WTC11 (cell line): ENCODE measurements at regions not wholly inside any gene's neighbourhood (a gene's known extent, or its start where the extent isn't known, plus 50 kb on each side); places are given as distances from the start of the nearest gene placed in this dataset.

Source experiments
- ATAC-seq: fragments of 200-7000 bp; cut with Tn5 transposase; 2 replicates; pipeline ENCODE4 v1.10.0; 2021; ENCODE audit warnings: mild to moderate bottlenecking, moderate library complexity
- CTCF ChIA-PET: fragments of 300-600 bp; sonication (Branson Sonifier 250); formaldehyde crosslinking; loops from one replicate; lab custom pipeline; 2021; ENCODE audit warnings: antibody characterized with exemption; lab: Charles Lee
- POLR2A ChIA-PET: fragments of 350-600 bp; sonication (Branson Sonifier 250); formaldehyde crosslinking; loops from one replicate; lab custom pipeline; 2021; ENCODE audit warnings: antibody characterized with exemption; lab: Charles Lee
- DNase-seq: peaks from one replicate; pipeline ENCODE4 v3.0.0; 2021; ENCODE audit warnings: low spot score
- H3K27ac Mint-ChIP-seq: 2 replicates; pipeline ENCODE4 v1.8.0; 2021; ENCODE audit warnings: mixed read lengths
- H3K27me3 Mint-ChIP-seq: 2 replicates; pipeline ENCODE4 v1.8.0; 2021; ENCODE audit warnings: low read depth, mild to moderate bottlenecking, moderate library complexity, mixed read lengths
- H3K36me3 Mint-ChIP-seq: 2 replicates; pipeline ENCODE4 v1.8.0; 2021; ENCODE audit warnings: mixed read lengths
- H3K4me1 Mint-ChIP-seq: 2 replicates; pipeline ENCODE4 v1.8.0; 2022; ENCODE audit warnings: mixed read lengths
- H3K4me3 Mint-ChIP-seq: 2 replicates; pipeline ENCODE4 v1.8.0; 2021; ENCODE audit warnings: mild to moderate bottlenecking, moderate library complexity, mixed read lengths
- H3K9me3 Mint-ChIP-seq: 2 replicates; pipeline ENCODE4 v1.8.0; 2021; ENCODE audit warnings: mixed read lengths
- E2F1 ChIP-seq: sonication (generic); formaldehyde crosslinking; IDR thresholded peaks from 2 replicates; pipeline ENCODE4 v1.8.0; 2022; ENCODE audit warnings: mild to moderate bottlenecking, missing genetic modification reagents
- ESRRA ChIP-seq: sonication (generic); formaldehyde crosslinking; IDR thresholded peaks from 2 replicates; pipeline ENCODE4 v1.8.1; 2022; ENCODE audit warnings: mild to moderate bottlenecking, missing genetic modification reagents, borderline replicate concordance
- ETV6 ChIP-seq: sonication (generic); formaldehyde crosslinking; IDR thresholded peaks from 2 replicates; pipeline ENCODE4 v1.8.1; 2022; ENCODE audit warnings: mild to moderate bottlenecking, missing genetic modification reagents
- FOXP1 ChIP-seq: sonication (generic); formaldehyde crosslinking; IDR thresholded peaks from 2 replicates; pipeline ENCODE4 v1.8.0; 2022; ENCODE audit warnings: missing genetic modification reagents, mild to moderate bottlenecking, moderate library complexity, borderline replicate concordance
- GABPB1 ChIP-seq: sonication (generic); formaldehyde crosslinking; IDR thresholded peaks from 2 replicates; pipeline ENCODE4 v1.8.1; 2023; ENCODE audit warnings: mild to moderate bottlenecking, missing genetic modification reagents
- NR1H2 ChIP-seq: sonication (generic); formaldehyde crosslinking; IDR thresholded peaks from 2 replicates; pipeline ENCODE4 v1.9.0; 2021; ENCODE audit warnings: mild to moderate bottlenecking, moderate library complexity, missing genetic modification reagents
- NR3C1 ChIP-seq: sonication (generic); formaldehyde crosslinking; conservative IDR thresholded peaks from 2 replicates; pipeline ENCODE4 v1.8.1; 2023; ENCODE audit warnings: low read depth, mild to moderate bottlenecking, missing genetic modification reagents
- RORB ChIP-seq: fragments of 250-450 bp; sonication (Bioruptor Pico); IDR thresholded peaks from 2 replicates; pipeline ENCODE4 v1.9.0; 2021; ENCODE audit warnings: mild to moderate bottlenecking
- STAT6 ChIP-seq: sonication (generic); formaldehyde crosslinking; conservative IDR thresholded peaks from 2 replicates; pipeline ENCODE4 v1.8.1; 2023; ENCODE audit warnings: mild to moderate bottlenecking, low read depth, missing genetic modification reagents, moderate library complexity
- ZNF219 ChIP-seq: sonication (generic); formaldehyde crosslinking; IDR thresholded peaks from 2 replicates; pipeline ENCODE4 v1.8.0; 2023; ENCODE audit warnings: missing genetic modification reagents, mild to moderate bottlenecking, borderline replicate concordance
- ZNF317 ChIP-seq: sonication (generic); formaldehyde crosslinking; IDR thresholded peaks from 2 replicates; pipeline ENCODE4 v1.8.1; 2023; ENCODE audit warnings: low read depth, mild to moderate bottlenecking, moderate library complexity, missing genetic modification reagents, borderline replicate concordance
- ZNF512 ChIP-seq: sonication (generic); formaldehyde crosslinking; IDR thresholded peaks from 2 replicates; pipeline ENCODE4 v1.8.1; 2022; ENCODE audit warnings: missing genetic modification reagents, borderline replicate concordance
- ZNF532 ChIP-seq: fragments of 250-450 bp; sonication (Bioruptor Pico); IDR thresholded peaks from 2 replicates; pipeline ENCODE4 v1.9.0; 2021; ENCODE audit warnings: mild to moderate bottlenecking, borderline replicate concordance
- ZNF671 ChIP-seq: fragments of 250-450 bp; sonication (Bioruptor Pico); IDR thresholded peaks from 2 replicates; pipeline ENCODE4 v1.8.0; 2021; ENCODE audit warnings: mild to moderate bottlenecking

GRCh38 chr9:97756991-97757390 is 59.9 kb upstream of the XPA start (continued):
- TF ChIP-seq E2F1 (CRISPR knock-in tag) = no peak
- no peak for TF ChIP-seq FOXP1 (CRISPR knock-in tag)
- no peak for TF ChIP-seq GABPB1 (CRISPR knock-in tag)
- TF ChIP-seq, all 79 proteins: peak for 0

GRCh38 chr9:97758334-97758916 is 61.3 kb upstream of the XPA start:
- no peak for ATAC-seq
- CTCF ChIA-PET = no interaction called here
- peaks cover 40% of the 10 kb centered on the region for H3K27me3 Mint-ChIP-seq

GRCh38 chr9:97759581-97760288 is 62.6 kb upstream of the XPA start:
- POLR2A ChIA-PET = no interaction called here
- Mint-ChIP-seq H3K9me3 (peaks cover 16% of the 10 kb centered on the region), H3K27ac (no peak overlapping the region), H3K36me3 (peaks cover 2% of the 10 kb centered on the region), H3K27me3 (peaks cover 39% of the 10 kb centered on the region), H3K4me3 (no peak overlapping the region), H3K4me1 (no peaks in the 10 kb centered on the region)
- CTCF ChIA-PET = no interaction called here
- no peak for DNase-seq
- no peak for TF ChIP-seq ZNF219
- ATAC-seq = no peak

More at GRCh38 chr9:97758334-97758916, 61.3 kb upstream of the XPA start:
- peaks cover 28% of the 10 kb centered on the region for H3K9me3 Mint-ChIP-seq
- TF ChIP-seq RORB (CRISPR knock-in tag) (no peak), E2F1 (CRISPR knock-in tag) (no peak), ZNF317 (CRISPR knock-in tag) (no peak), ETV6 (CRISPR knock-in tag) (no peak)
- TF ChIP-seq, all 79 proteins: peak for 0
- Mint-ChIP-seq H3K4me1 (no peaks in the 10 kb centered on the region), H3K36me3 (peaks cover 6% of the 10 kb centered on the region), H3K4me3 (no peak overlapping the region), H3K27ac (no peak overlapping the region)
- POLR2A ChIA-PET = no interaction called here
- DNase-seq = no peak

- ATAC-seq (no peak), DNase-seq (no peak)
- no peak overlapping the region for H3K4me3 Mint-ChIP-seq
- no peaks in the 10 kb centered on the region for H3K36me3 Mint-ChIP-seq
- H3K27ac Mint-ChIP-seq = no peak overlapping the region
- peaks cover 39% of the 10 kb centered on the region for H3K27me3 Mint-ChIP-seq
- CTCF ChIA-PET = no interaction called here
- no peaks in the 10 kb centered on the region for H3K4me1 Mint-ChIP-seq
- peaks cover 5% of the 10 kb centered on the region; the same call in 1 of the 2 replicates for H3K9me3 Mint-ChIP-seq
- POLR2A ChIA-PET = no interaction called here
- TF ChIP-seq STAT6 (CRISPR knock-in tag) (no peak), ZNF532 (CRISPR knock-in tag) (no peak), ZNF512 (CRISPR knock-in tag) (no peak), NR3C1 (CRISPR knock-in tag) (no peak), ESRRA (CRISPR knock-in tag) (no peak), ZNF671 (CRISPR knock-in tag) (no peak), ZNF317 (CRISPR knock-in tag) (no peak), NR1H2 (CRISPR knock-in tag) (no peak)
Observed at GRCh38 chr9:97761056-97761598, 64.0 kb upstream of the XPA start.
